HEK293 (cell line): ENCODE measurements at regions not wholly inside any gene's neighbourhood (a gene's known extent, or its start where the extent isn't known, plus 50 kb on each side); places are given as distances from the start of the nearest gene placed in this dataset.

Experiments used
- CTCF ChIP-seq: fragments of 450-650 bp; formaldehyde crosslinking; IDR thresholded peaks from 2 replicates; pipeline ENCODE4 v1.5.1; 2016; ENCODE audit warnings: missing biosample characterization, missing genetic modification characterization
- ELK4 ChIP-seq: IDR thresholded peaks from 2 replicates; pipeline ENCODE4 v1.6.1; 2011; ENCODE audit warnings: mild to moderate bottlenecking, low read depth, low read length, borderline replicate concordance
- MEIS1 ChIP-seq: sonication (generic); formaldehyde crosslinking; IDR thresholded peaks from 2 replicates; pipeline ENCODE4 v1.8.1; 2022; ENCODE audit warnings: missing genetic modification reagents, mild to moderate bottlenecking, borderline replicate concordance
- MYNN ChIP-seq: fragments of 450-650 bp; formaldehyde crosslinking; IDR thresholded peaks from 2 replicates; pipeline ENCODE4 v1.5.1; 2016; ENCODE audit warnings: missing biosample characterization, missing genetic modification characterization, borderline replicate concordance
- PBX3 ChIP-seq: sonication (generic); formaldehyde crosslinking; IDR thresholded peaks from 2 replicates; pipeline ENCODE4 v1.8.1; 2022; ENCODE audit warnings: mild to moderate bottlenecking, moderate library complexity, missing genetic modification reagents
- SCRT1 ChIP-seq: fragments of 450-650 bp; formaldehyde crosslinking; IDR thresholded peaks from 2 replicates; pipeline ENCODE4 v1.5.1; 2016; ENCODE audit warnings: missing biosample characterization, missing genetic modification characterization, borderline replicate concordance
- TRIM28 ChIP-seq: IDR thresholded peaks from 2 replicates; pipeline ENCODE4 v1.6.1; 2011; ENCODE audit warnings: low read length, control low read depth, borderline replicate concordance
- ZBTB1 ChIP-seq: fragments of 450-650 bp; formaldehyde crosslinking; IDR thresholded peaks from 2 replicates; pipeline ENCODE4 v1.5.1; 2016; ENCODE audit warnings: missing biosample characterization, missing genetic modification characterization
- ZBTB49 ChIP-seq: fragments of 450-650 bp; formaldehyde crosslinking; IDR thresholded peaks from 2 replicates; pipeline ENCODE4 v1.5.1; 2016; ENCODE audit warnings: missing biosample characterization, missing genetic modification characterization, low read depth
- ZBTB6 ChIP-seq: fragments of 450-650 bp; formaldehyde crosslinking; IDR thresholded peaks from 2 replicates; pipeline ENCODE4 v1.5.1; 2017; ENCODE audit warnings: missing biosample characterization, missing genetic modification characterization
- ZNF140 ChIP-seq: fragments of 450-650 bp; formaldehyde crosslinking; IDR thresholded peaks from 2 replicates; pipeline ENCODE4 v1.5.1; 2016; ENCODE audit warnings: missing biosample characterization, missing genetic modification characterization
- ZNF335 ChIP-seq: fragments of 450-650 bp; formaldehyde crosslinking; conservative IDR thresholded peaks from 2 replicates; pipeline ENCODE4 v1.5.1; 2016; ENCODE audit warnings: missing biosample characterization, missing genetic modification characterization
- ZNF473 ChIP-seq: fragments of 450-650 bp; formaldehyde crosslinking; IDR thresholded peaks from 2 replicates; pipeline ENCODE4 v1.5.1; 2017; ENCODE audit warnings: missing biosample characterization, missing genetic modification characterization
- ZNF629 ChIP-seq: fragments of 450-650 bp; formaldehyde crosslinking; IDR thresholded peaks from 2 replicates; pipeline ENCODE4 v1.5.1; 2017; ENCODE audit warnings: missing biosample characterization, missing genetic modification characterization

GRCh38 chr1:162987866-162988265 is 81.3 kb upstream of the RGS4 start:
- TF ChIP-seq ZBTB6 (tag by site-specific recombination) = no peak
- no peak for TF ChIP-seq TRIM28
- no peak for TF ChIP-seq ZNF473 (tag by site-specific recombination)
- no peak for TF ChIP-seq ZBTB1 (tag by site-specific recombination)
- TF ChIP-seq ZNF140 = no peak
- TF ChIP-seq CTCF = no peak
- TF ChIP-seq MYNN = no peak
- no peak for TF ChIP-seq PBX3
- no peak for TF ChIP-seq ZNF335
- no peak for TF ChIP-seq ELK4
- TF ChIP-seq ZBTB49 = no peak
- no peak for TF ChIP-seq ZNF629 (tag by site-specific recombination)
- no peak for TF ChIP-seq SCRT1 (tag by site-specific recombination)
- no peak for TF ChIP-seq MEIS1 (CRISPR knock-in tag)
